ENCODE measurements at regions not wholly inside any gene's neighbourhood (a gene's known extent, or its start where the extent isn't known, plus 50 kb on each side); places are given as distances from the start of the nearest gene placed in this dataset.

DNA sequence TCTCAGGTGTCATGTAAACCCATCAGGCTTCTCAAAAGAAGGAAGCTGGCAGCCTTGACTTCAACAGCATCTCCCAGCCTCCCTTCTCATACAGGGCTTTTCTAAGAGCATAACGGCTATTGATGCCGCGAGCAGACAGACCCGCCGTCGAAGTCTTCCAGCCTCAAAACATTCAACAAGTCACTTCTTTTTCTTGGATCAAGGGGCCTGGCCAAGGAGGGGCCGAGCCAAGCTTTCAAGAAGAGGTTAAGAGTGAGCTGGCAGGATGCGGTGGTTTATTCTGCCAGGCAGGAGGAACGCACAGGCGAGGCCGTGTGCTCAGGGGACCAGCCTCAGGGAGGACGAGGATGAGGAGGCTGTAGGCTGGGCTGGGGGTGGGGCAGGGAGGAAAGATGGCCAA is 102.9 kb upstream of the RFLNA start:
- TF ChIP-seq, protein P1, sequence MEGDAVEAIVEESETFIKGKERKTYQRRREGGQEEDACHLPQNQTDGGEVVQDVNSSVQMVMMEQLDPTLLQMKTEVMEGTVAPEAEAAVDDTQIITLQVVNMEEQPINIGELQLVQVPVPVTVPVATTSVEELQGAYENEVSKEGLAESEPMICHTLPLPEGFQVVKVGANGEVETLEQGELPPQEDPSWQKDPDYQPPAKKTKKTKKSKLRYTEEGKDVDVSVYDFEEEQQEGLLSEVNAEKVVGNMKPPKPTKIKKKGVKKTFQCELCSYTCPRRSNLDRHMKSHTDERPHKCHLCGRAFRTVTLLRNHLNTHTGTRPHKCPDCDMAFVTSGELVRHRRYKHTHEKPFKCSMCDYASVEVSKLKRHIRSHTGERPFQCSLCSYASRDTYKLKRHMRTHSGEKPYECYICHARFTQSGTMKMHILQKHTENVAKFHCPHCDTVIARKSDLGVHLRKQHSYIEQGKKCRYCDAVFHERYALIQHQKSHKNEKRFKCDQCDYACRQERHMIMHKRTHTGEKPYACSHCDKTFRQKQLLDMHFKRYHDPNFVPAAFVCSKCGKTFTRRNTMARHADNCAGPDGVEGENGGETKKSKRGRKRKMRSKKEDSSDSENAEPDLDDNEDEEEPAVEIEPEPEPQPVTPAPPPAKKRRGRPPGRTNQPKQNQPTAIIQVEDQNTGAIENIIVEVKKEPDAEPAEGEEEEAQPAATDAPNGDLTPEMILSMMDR (IDR thresholded peaks at IDR 0.05), result no peak
- TF ChIP-seq EZH2 (IDR thresholded peaks at IDR 0.05; ENCODE audit: borderline replicate concordance, insufficient read depth, low read depth, low read length, poor library complexity, severe bottlenecking), result no peak

All from B cell (primary cell).